ENCODE measurements at regions not wholly inside any gene's neighbourhood (a gene's known extent, or its start where the extent isn't known, plus 50 kb on each side); places are given as distances from the start of the nearest gene placed in this dataset.
"Not testable (repeated sequence)": the region's sequence is repeated elsewhere in the genome, so short reads cannot be mapped to it uniquely, and the experiment has no call there.

GRCh38 chr14:96710060-96710666 lies 87.0 kb upstream of the VRK1 start:
- no peak overlapping the region for H2AFZ ChIP-seq
- H3K27me3 ChIP-seq = no peaks in the 10 kb centered on the region
- WGBS (ENCODE audit: low lambda C conversion rate, missing lambda C conversion rate) = 86% methylated on average over 11 of the region's 11 CpGs

GRCh38 chr14:96711559-96712267 lies 85.5 kb upstream of the VRK1 start:
- no peaks in the 10 kb centered on the region for H3K4me1 ChIP-seq (ENCODE audit: insufficient read depth)
- H3K9me3 ChIP-seq (ENCODE audit: low read depth) = no peaks in the 10 kb centered on the region
- 87% methylated on average over 15 of the region's 15 CpGs for WGBS (ENCODE audit: low lambda C conversion rate, missing lambda C conversion rate)
- no peak for DNase-seq (ENCODE audit: low spot score)
- H3K27ac ChIP-seq = no peak overlapping the region
- H3K36me3 ChIP-seq (replicated peaks; ENCODE audit: insufficient read depth, low read depth) = no peaks in the 10 kb centered on the region
- no peak overlapping the region for H3K4me2 ChIP-seq
- no peaks in the 10 kb centered on the region for H4K20me1 ChIP-seq (ENCODE audit: insufficient read depth, poor library complexity, severe bottlenecking)
- no peak for TF ChIP-seq CTCF (IDR thresholded peaks at IDR 0.05; ENCODE audit: poor library complexity)
- no peak for TF ChIP-seq EZH2phosphoT487 (IDR thresholded peaks at IDR 0.05; ENCODE audit: low read depth, severe bottlenecking, unreplicated experiment)
- no peak for TF ChIP-seq EZH2 (IDR thresholded peaks at IDR 0.05; ENCODE audit: borderline replicate concordance)
- no peak overlapping the region for H3K4me3 ChIP-seq
- no peak overlapping the region for H2AFZ ChIP-seq
- H3K27me3 ChIP-seq = no peaks in the 10 kb centered on the region
- no peaks in the 10 kb centered on the region for H3K9me2 ChIP-seq (replicated peaks; ENCODE audit: insufficient read depth)
- H3K79me2 ChIP-seq = no peaks in the 10 kb centered on the region

More at GRCh38 chr14:96710060-96710666, 87.0 kb upstream of the VRK1 start:
- DNase-seq (ENCODE audit: low spot score) = no peak
- H3K9me2 ChIP-seq (replicated peaks; ENCODE audit: insufficient read depth) = no peaks in the 10 kb centered on the region
- no peak overlapping the region for H3K4me2 ChIP-seq
- H3K79me2 ChIP-seq = no peaks in the 10 kb centered on the region
- H3K27ac ChIP-seq = no peak overlapping the region
- no peaks in the 10 kb centered on the region for H3K36me3 ChIP-seq (replicated peaks; ENCODE audit: insufficient read depth, low read depth)
- no peaks in the 10 kb centered on the region for H3K9me3 ChIP-seq (ENCODE audit: low read depth)
- no peaks in the 10 kb centered on the region for H4K20me1 ChIP-seq (ENCODE audit: insufficient read depth, poor library complexity, severe bottlenecking)
- H3K4me1 ChIP-seq (ENCODE audit: insufficient read depth) = no peaks in the 10 kb centered on the region
- H3K4me3 ChIP-seq = no peak overlapping the region
- TF ChIP-seq EZH2 (IDR thresholded peaks at IDR 0.05; ENCODE audit: borderline replicate concordance) (no peak), EZH2phosphoT487 (IDR thresholded peaks at IDR 0.05; ENCODE audit: low read depth, severe bottlenecking, unreplicated experiment) (no peak), CTCF (IDR thresholded peaks at IDR 0.05; ENCODE audit: poor library complexity) (no peak)

GRCh38 chr14:96713426-96713825 lies 83.8 kb upstream of the VRK1 start:
- Histone ChIP-seq H3K4me2 (no peak overlapping the region), H3K9me3 (ENCODE audit: low read depth) (no peaks in the 10 kb centered on the region), H3K27me3 (no peaks in the 10 kb centered on the region), H3K9me2 (replicated peaks; ENCODE audit: insufficient read depth) (no peaks in the 10 kb centered on the region), H2AFZ (no peak overlapping the region), H3K36me3 (replicated peaks; ENCODE audit: insufficient read depth, low read depth) (no peaks in the 10 kb centered on the region), H4K20me1 (ENCODE audit: insufficient read depth, poor library complexity, severe bottlenecking) (no peaks in the 10 kb centered on the region), H3K27ac (no peak overlapping the region), H3K4me1 (ENCODE audit: insufficient read depth) (no peaks in the 10 kb centered on the region), H3K79me2 (no peaks in the 10 kb centered on the region), H3K4me3 (no peak overlapping the region)
- TF ChIP-seq EZH2phosphoT487 (IDR thresholded peaks at IDR 0.05; ENCODE audit: low read depth, severe bottlenecking, unreplicated experiment) = no peak
- TF ChIP-seq EZH2 (IDR thresholded peaks at IDR 0.05; ENCODE audit: borderline replicate concordance) = no peak
- no peak for TF ChIP-seq CTCF (IDR thresholded peaks at IDR 0.05; ENCODE audit: poor library complexity)
- WGBS (ENCODE audit: low lambda C conversion rate, missing lambda C conversion rate) = 52% methylated on average over 7 of the region's 7 CpGs
- DNase-seq (ENCODE audit: low spot score) = no peak

GRCh38 chr14:96714537-96714936 lies 82.6 kb upstream of the VRK1 start:
- H4K20me1 ChIP-seq (ENCODE audit: insufficient read depth, poor library complexity, severe bottlenecking); H3K4me3 ChIP-seq; H3K9me3 ChIP-seq (ENCODE audit: low read depth); H2AFZ ChIP-seq; H3K27me3 ChIP-seq; H3K4me2 ChIP-seq; H3K79me2 ChIP-seq; H3K9me2 ChIP-seq (replicated peaks; ENCODE audit: insufficient read depth); DNase-seq (ENCODE audit: low spot score); H3K27ac ChIP-seq; H3K4me1 ChIP-seq (ENCODE audit: insufficient read depth); H3K36me3 ChIP-seq (replicated peaks; ENCODE audit: insufficient read depth, low read depth): not testable (repeated sequence)
- 85% methylated on average over 10 of the region's 10 CpGs for WGBS (ENCODE audit: low lambda C conversion rate, missing lambda C conversion rate)

All from hepatocyte (in vitro differentiated cells).